ENCODE measurements at regions not wholly inside any gene's neighbourhood (a gene's known extent, or its start where the extent isn't known, plus 50 kb on each side); places are given as distances from the start of the nearest gene placed in this dataset.

DNA sequence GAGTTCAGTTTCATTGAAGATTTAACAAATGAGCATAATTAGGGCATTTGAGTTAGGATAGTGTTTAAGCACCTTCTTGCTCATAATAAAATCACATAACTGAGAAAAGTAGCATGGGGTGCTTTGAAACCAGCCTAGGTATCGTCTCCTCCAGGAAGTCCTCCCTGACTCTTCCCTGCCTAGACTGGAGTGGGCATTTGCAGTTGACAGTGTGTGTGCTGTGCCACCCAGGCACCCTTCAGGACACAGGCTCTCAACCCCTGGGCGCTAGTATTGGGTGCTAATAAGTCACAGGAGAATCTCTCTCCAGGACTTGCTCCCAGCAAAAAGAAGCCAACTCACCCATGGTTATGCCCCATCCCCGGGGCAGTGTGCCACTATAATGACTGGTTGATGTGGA lies 584.1 kb downstream of the INSC start:
- TF ChIP-seq, protein P1, sequence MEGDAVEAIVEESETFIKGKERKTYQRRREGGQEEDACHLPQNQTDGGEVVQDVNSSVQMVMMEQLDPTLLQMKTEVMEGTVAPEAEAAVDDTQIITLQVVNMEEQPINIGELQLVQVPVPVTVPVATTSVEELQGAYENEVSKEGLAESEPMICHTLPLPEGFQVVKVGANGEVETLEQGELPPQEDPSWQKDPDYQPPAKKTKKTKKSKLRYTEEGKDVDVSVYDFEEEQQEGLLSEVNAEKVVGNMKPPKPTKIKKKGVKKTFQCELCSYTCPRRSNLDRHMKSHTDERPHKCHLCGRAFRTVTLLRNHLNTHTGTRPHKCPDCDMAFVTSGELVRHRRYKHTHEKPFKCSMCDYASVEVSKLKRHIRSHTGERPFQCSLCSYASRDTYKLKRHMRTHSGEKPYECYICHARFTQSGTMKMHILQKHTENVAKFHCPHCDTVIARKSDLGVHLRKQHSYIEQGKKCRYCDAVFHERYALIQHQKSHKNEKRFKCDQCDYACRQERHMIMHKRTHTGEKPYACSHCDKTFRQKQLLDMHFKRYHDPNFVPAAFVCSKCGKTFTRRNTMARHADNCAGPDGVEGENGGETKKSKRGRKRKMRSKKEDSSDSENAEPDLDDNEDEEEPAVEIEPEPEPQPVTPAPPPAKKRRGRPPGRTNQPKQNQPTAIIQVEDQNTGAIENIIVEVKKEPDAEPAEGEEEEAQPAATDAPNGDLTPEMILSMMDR (IDR thresholded peaks at IDR 0.05; ENCODE audit: borderline replicate concordance, extremely low read depth, low read length, poor library complexity, severe bottlenecking): no peak
- no peak for TF ChIP-seq EZH2 (IDR thresholded peaks at IDR 0.05; ENCODE audit: borderline replicate concordance, low read depth, low read length, severe bottlenecking)
